Hepatocyte (in vitro differentiated cells): ENCODE measurements at regions not wholly inside any gene's neighbourhood (a gene's known extent, or its start where the extent isn't known, plus 50 kb on each side); places are given as distances from the start of the nearest gene placed in this dataset.
A peak's percentile ranks its signal among the peaks of the same experiment; 100 is the strongest.

Experiments
- DNase-seq: peaks from one replicate; pipeline ENCODE4 v3.0.0-alpha.2; 2016; ENCODE audit warnings: low spot score
- H2AFZ ChIP-seq: fragments of 200-600 bp; sonication (generic); 2 replicates; pipeline ENCODE4 v1.6.0; 2016; ENCODE audit warnings: antibody characterized with exemption, mild to moderate bottlenecking
- H3K27ac ChIP-seq: fragments of 200-600 bp; sonication (generic); 2 replicates; pipeline ENCODE4 v1.5.1; 2016; ENCODE audit warnings: mild to moderate bottlenecking
- H3K27me3 ChIP-seq: fragments of 200-600 bp; sonication (generic); 2 replicates; pipeline ENCODE4 v1.6.1; 2016
- H3K36me3 ChIP-seq: fragments of 200-600 bp; sonication (generic); replicated peaks from 2 replicates; pipeline ENCODE4 v1.5.1; 2016; ENCODE audit warnings: low read depth; ENCODE audit not compliant: insufficient read depth
- H3K4me1 ChIP-seq: fragments of 200-600 bp; sonication (generic); 2 replicates; pipeline ENCODE4 v1.5.1; 2016; ENCODE audit warnings: mild to moderate bottlenecking, moderate library complexity; ENCODE audit not compliant: insufficient read depth
- H3K4me2 ChIP-seq: fragments of 200-600 bp; sonication (generic); 2 replicates; pipeline ENCODE4 v1.6.0; 2016
- H3K4me3 ChIP-seq: fragments of 200-600 bp; sonication (generic); 2 replicates; pipeline ENCODE4 v1.5.1; 2016; ENCODE audit warnings: mild to moderate bottlenecking
- H3K79me2 ChIP-seq: fragments of 200-600 bp; sonication (generic); 2 replicates; pipeline ENCODE4 v1.6.0; 2017; ENCODE audit warnings: mild to moderate bottlenecking
- H3K9me2 ChIP-seq: fragments of 200-600 bp; sonication (generic); replicated peaks from 2 replicates; pipeline ENCODE4 v1.6.0; 2017; ENCODE audit warnings: mild to moderate bottlenecking; ENCODE audit not compliant: insufficient read depth
- H3K9me3 ChIP-seq: fragments of 200-600 bp; sonication (generic); 2 replicates; pipeline ENCODE4 v1.5.1; 2016; ENCODE audit warnings: low read depth, mild to moderate bottlenecking
- H4K20me1 ChIP-seq: fragments of 200-600 bp; sonication (generic); 2 replicates; pipeline ENCODE4 v1.6.0; 2016; ENCODE audit warnings: mild to moderate bottlenecking; ENCODE audit not compliant: insufficient read depth, poor library complexity, severe bottlenecking
- CTCF ChIP-seq: fragments of 200-600 bp; sonication (generic); IDR thresholded peaks from 2 replicates; pipeline ENCODE4 v1.5.1; 2016; ENCODE audit warnings: antibody characterized with exemption, mild to moderate bottlenecking; ENCODE audit not compliant: poor library complexity
- EZH2 ChIP-seq: fragments of 200-600 bp; sonication (generic); IDR thresholded peaks from 2 replicates; pipeline ENCODE4 v1.6.1; 2016; ENCODE audit warnings: antibody characterized with exemption, mild to moderate bottlenecking, borderline replicate concordance
- EZH2phosphoT487 ChIP-seq: fragments of 200-600 bp; sonication (generic); IDR thresholded peaks from one replicate; pipeline ENCODE4 v1.6.1; 2018; ENCODE audit warnings: antibody characterized with exemption, mild to moderate bottlenecking, low read depth, moderate library complexity; ENCODE audit not compliant: unreplicated experiment, severe bottlenecking
- WGBS: methylation state at CpG from one replicate; pipeline ENCODE4 v1.1.6; 2016; ENCODE audit warnings: low lambda C conversion rate; ENCODE audit errors: missing lambda C conversion rate; 5-methylcytosine and 5-hydroxymethylcytosine counted together

GRCh38 chr7:25596443-25596842 is 368.2 kb upstream of the NPVF start:
- TF ChIP-seq EZH2phosphoT487 (no peak), EZH2 (no peak), CTCF (no peak)
- no peaks in the 10 kb centered on the region for H3K9me3 ChIP-seq
- 61% methylated on average over 9 of the region's 9 CpGs for WGBS

GRCh38 chr7:25597946-25598345 is 369.7 kb upstream of the NPVF start:
- H3K27me3 ChIP-seq = no peaks in the 10 kb centered on the region
- no peaks in the 10 kb centered on the region for H3K36me3 ChIP-seq
- no peak overlapping the region for H2AFZ ChIP-seq
- H3K9me3 ChIP-seq = no peaks in the 10 kb centered on the region
- H3K9me2 ChIP-seq = no peaks in the 10 kb centered on the region
- no peak for TF ChIP-seq CTCF
- TF ChIP-seq EZH2 = no peak
- no peak for TF ChIP-seq EZH2phosphoT487
- 86% methylated on average over 5 of the region's 5 CpGs for WGBS
- no peak for DNase-seq
- H3K4me2 ChIP-seq = no peak overlapping the region
- no peak overlapping the region for H3K4me3 ChIP-seq
- H4K20me1 ChIP-seq = no peaks in the 10 kb centered on the region
- no peaks in the 10 kb centered on the region for H3K4me1 ChIP-seq
- no peak overlapping the region for H3K27ac ChIP-seq
- H3K79me2 ChIP-seq = no peaks in the 10 kb centered on the region

More at GRCh38 chr7:25596443-25596842, 368.2 kb upstream of the NPVF start:
- H4K20me1 ChIP-seq = no peaks in the 10 kb centered on the region
- H3K27me3 ChIP-seq = no peaks in the 10 kb centered on the region
- H3K4me1 ChIP-seq = no peaks in the 10 kb centered on the region
- no peaks in the 10 kb centered on the region for H3K36me3 ChIP-seq
- no peaks in the 10 kb centered on the region for H3K79me2 ChIP-seq
- no peak overlapping the region for H3K4me3 ChIP-seq
- peak overlapping the region; percentile 3 for H3K4me2 ChIP-seq
- peak; percentile 34 for DNase-seq
- no peaks in the 10 kb centered on the region for H3K9me2 ChIP-seq
- H3K27ac ChIP-seq = peak overlapping the region; percentile 14
- H2AFZ ChIP-seq = no peak overlapping the region

GRCh38 chr7:25598765-25599164 is 370.5 kb upstream of the NPVF start:
- no peaks in the 10 kb centered on the region for H3K4me1 ChIP-seq
- no peak overlapping the region for H2AFZ ChIP-seq
- H3K27ac ChIP-seq = no peak overlapping the region
- no peak overlapping the region for H3K4me3 ChIP-seq
- DNase-seq = no peak
- WGBS = 86% methylated on average over 5 of the region's 5 CpGs
- no peaks in the 10 kb centered on the region for H4K20me1 ChIP-seq
- H3K9me3 ChIP-seq = no peaks in the 10 kb centered on the region
- no peaks in the 10 kb centered on the region for H3K27me3 ChIP-seq
- H3K9me2 ChIP-seq = no peaks in the 10 kb centered on the region
- TF ChIP-seq EZH2 = no peak
- TF ChIP-seq EZH2phosphoT487 = no peak
- no peak for TF ChIP-seq CTCF
- no peaks in the 10 kb centered on the region for H3K36me3 ChIP-seq
- no peaks in the 10 kb centered on the region for H3K79me2 ChIP-seq
- H3K4me2 ChIP-seq = no peak overlapping the region
